HG03196 (cell line): ENCODE measurements at regions not wholly inside any gene's neighbourhood (a gene's known extent, or its start where the extent isn't known, plus 50 kb on each side); places are given as distances from the start of the nearest gene placed in this dataset.
A peak's percentile ranks its signal among the peaks of the same experiment; 100 is the strongest.

Source experiments
- ATAC-seq: cut with Tn5 transposase; IDR thresholded peaks from one replicate; pipeline ENCODE4 v1.9.1; 2021; ENCODE audit not compliant: unreplicated experiment

- no peak for ATAC-seq
These were observed 514.2 kb upstream of the DIPK2B start for GRCh38 chrX:45714866-45715265.

GRCh38 chrX:45712067-45712466 is 511.4 kb upstream of the DIPK2B start:
- no peak for ATAC-seq

GRCh38 chrX:45711231-45711630 is 510.6 kb upstream of the DIPK2B start:
- no peak for ATAC-seq

- ATAC-seq: peak; percentile 89
These were observed 509.6 kb upstream of the DIPK2B start for GRCh38 chrX:45710081-45710801.

- no peak for ATAC-seq
These were observed 508.7 kb upstream of the DIPK2B start for GRCh38 chrX:45709381-45709780.

GRCh38 chrX:45699158-45699557 is 498.5 kb upstream of the DIPK2B start:
- ATAC-seq: no peak

GRCh38 chrX:45697591-45697990 is 496.9 kb upstream of the DIPK2B start:
- ATAC-seq: no peak

GRCh38 chrX:45696736-45697135 is 496.1 kb upstream of the DIPK2B start:
- ATAC-seq: no peak

- no peak for ATAC-seq
These were observed 489.3 kb upstream of the DIPK2B start for GRCh38 chrX:45689971-45690370.

- ATAC-seq: no peak
These were observed 483.2 kb upstream of the DIPK2B start for GRCh38 chrX:45683914-45684313.

- ATAC-seq: no peak
These were observed 481.2 kb upstream of the DIPK2B start for GRCh38 chrX:45681891-45682290.

- ATAC-seq: no peak
These were observed 469.2 kb upstream of the DIPK2B start for GRCh38 chrX:45669715-45670340.

GRCh38 chrX:45668686-45669443 is 468.2 kb upstream of the DIPK2B start:
- no peak for ATAC-seq

- ATAC-seq: no peak
These were observed 467.0 kb upstream of the DIPK2B start for GRCh38 chrX:45667666-45668065.

GRCh38 chrX:45664727-45665290 is 464.1 kb upstream of the DIPK2B start:
- no peak for ATAC-seq

- no peak for ATAC-seq
These were observed 459.8 kb upstream of the DIPK2B start for GRCh38 chrX:45660477-45660876.

GRCh38 chrX:45633419-45633818 is 432.7 kb upstream of the DIPK2B start:
- no peak for ATAC-seq

- ATAC-seq: no peak
These were observed 431.8 kb upstream of the DIPK2B start for GRCh38 chrX:45632506-45632905.

GRCh38 chrX:45630078-45630477 is 429.4 kb upstream of the DIPK2B start:
- ATAC-seq: no peak

GRCh38 chrX:45628041-45628440 is 427.4 kb upstream of the DIPK2B start:
- ATAC-seq: no peak

- no peak for ATAC-seq
These were observed 422.6 kb upstream of the DIPK2B start for GRCh38 chrX:45623266-45623665.

GRCh38 chrX:45622538-45622937 is 421.9 kb upstream of the DIPK2B start:
- ATAC-seq: no peak
